ENCODE measurements at regions not wholly inside any gene's neighbourhood (a gene's known extent, or its start where the extent isn't known, plus 50 kb on each side); places are given as distances from the start of the nearest gene placed in this dataset.

DNA sequence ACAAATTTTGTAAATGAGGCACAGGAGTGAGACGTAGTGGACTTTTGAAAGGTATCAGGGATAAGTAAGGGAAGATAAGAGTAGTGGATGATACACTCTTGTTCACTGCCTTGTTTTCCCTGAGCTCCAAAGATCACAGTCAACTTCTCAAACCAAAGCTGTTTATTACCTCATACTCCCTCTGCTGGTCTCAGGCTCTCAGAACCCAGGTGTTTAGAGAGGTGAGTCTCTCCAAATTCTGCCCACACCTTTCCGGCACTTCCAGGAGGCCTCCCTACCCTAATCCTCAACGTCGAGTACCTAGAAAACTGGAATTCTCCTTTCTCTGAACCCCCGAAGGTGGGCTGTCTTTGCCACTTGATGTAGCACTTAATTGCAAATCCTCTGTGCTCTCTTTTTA lies 621.1 kb downstream of the BCL11A start:
- H3K27ac ChIP-seq (ENCODE audit: low read depth) = no peak overlapping the region
- DNase-seq (ENCODE audit: extremely low spot score) = no peak
- H3K36me3 ChIP-seq (ENCODE audit: insufficient read depth) = no peaks in the 10 kb centered on the region
- WGBS = 85% methylated on average over 5 of the region's 5 CpGs
- no peaks in the 10 kb centered on the region for H3K4me1 ChIP-seq (ENCODE audit: insufficient read depth)
- H3K4me3 ChIP-seq (ENCODE audit: low read depth, low read length) = no peak overlapping the region

DNA sequence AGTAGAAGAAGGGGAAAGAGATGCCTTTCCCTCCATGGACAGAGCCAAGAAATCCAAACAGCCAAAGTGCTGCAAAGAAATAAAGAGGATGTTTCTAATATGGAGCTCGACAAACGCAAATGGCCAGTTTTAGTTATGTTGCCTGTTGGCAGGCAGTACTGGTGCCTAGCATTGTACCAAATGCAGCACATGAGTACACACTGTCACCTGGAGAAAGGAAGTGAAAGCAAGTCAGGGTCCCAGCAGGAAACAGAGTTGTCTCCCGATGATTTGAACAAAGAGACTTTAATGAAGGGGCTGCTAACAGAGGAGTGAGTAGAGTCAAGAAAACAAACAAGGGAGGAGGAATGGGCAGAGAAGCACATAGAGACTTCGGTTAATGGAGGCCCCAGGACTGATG lies 623.0 kb downstream of the BCL11A start:
- no peak overlapping the region for H3K27ac ChIP-seq (ENCODE audit: low read depth)
- H3K36me3 ChIP-seq (ENCODE audit: insufficient read depth) = no peaks in the 10 kb centered on the region
- no peak overlapping the region for H3K4me3 ChIP-seq (ENCODE audit: low read depth, low read length)
- no peak for DNase-seq (ENCODE audit: extremely low spot score)
- WGBS = 78% methylated on average over 4 of the region's 4 CpGs
- no peaks in the 10 kb centered on the region for H3K4me1 ChIP-seq (ENCODE audit: insufficient read depth)

DNA sequence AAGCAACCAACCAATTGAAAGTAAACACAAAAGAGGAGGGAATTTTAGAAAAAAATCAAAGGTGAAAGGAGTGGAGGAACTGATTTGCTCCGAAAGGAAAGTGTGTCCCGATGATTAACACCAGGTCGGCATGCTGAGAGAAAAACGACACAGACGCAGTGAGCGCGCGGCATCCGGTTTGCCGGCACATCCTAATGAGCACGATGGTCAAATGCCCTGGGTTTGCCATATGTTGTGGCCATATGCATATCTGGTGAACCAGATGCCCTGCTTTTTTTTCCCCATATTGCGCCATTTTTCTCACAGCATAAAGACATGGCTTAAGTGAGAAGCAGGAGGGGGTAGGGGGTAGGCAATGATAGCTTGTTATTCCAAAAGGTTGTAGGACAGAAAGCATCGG lies 626.7 kb downstream of the BCL11A start:
- Histone ChIP-seq H3K4me3 (ENCODE audit: low read depth, low read length) (no peak overlapping the region), H3K27ac (ENCODE audit: low read depth) (no peak overlapping the region), H3K36me3 (ENCODE audit: insufficient read depth) (no peaks in the 10 kb centered on the region), H3K4me1 (ENCODE audit: insufficient read depth) (no peaks in the 10 kb centered on the region)
- WGBS = 97% methylated on average over 13 of the region's 13 CpGs
- no peak for DNase-seq (ENCODE audit: extremely low spot score)

DNA sequence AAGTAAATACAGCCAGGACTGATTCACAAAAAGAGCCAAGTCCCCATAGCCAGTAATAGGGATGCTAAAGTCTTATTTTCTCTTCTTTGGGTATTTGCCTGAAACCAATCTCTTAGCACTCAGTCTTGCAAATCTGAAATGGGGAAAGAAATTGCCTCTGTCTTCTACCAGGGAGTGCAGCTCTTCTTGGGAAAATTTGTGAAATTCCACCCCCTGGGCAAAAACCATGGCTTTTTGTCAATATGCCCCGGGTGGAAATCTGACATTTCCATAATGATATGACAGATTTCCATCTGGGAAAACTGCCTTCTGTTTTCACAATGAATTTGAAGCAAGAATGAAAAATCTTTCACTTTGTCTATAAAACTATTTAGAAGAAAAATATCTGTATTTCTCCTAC lies 628.1 kb downstream of the BCL11A start:
- H3K36me3 ChIP-seq (ENCODE audit: insufficient read depth) = no peaks in the 10 kb centered on the region
- 79% methylated on average over 1 of the region's 1 CpG for WGBS
- no peak overlapping the region for H3K27ac ChIP-seq (ENCODE audit: low read depth)
- DNase-seq (ENCODE audit: extremely low spot score) = no peak
- no peaks in the 10 kb centered on the region for H3K4me1 ChIP-seq (ENCODE audit: insufficient read depth)
- no peak overlapping the region for H3K4me3 ChIP-seq (ENCODE audit: low read depth, low read length)

DNA sequence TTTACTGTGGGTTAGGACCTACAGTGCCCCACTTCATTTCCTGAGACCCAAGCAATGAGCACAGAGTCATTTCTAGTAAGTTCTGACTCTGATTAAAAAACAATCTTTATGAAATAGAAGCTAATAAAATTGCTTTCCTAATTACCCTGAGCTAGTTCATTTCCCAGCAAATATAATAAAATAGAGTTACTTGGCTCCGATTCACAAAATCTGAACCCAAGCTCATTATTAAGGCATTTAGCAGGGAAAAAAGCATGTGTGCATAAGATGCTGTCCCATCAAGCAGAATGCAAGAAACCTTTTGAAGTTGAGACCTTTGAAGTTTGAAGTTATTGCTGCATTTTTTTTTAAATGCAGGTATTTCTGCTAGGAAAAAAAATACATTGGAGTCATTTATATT lies 629.1 kb downstream of the BCL11A start:
- Histone ChIP-seq H3K36me3 (ENCODE audit: insufficient read depth) (no peaks in the 10 kb centered on the region), H3K27ac (ENCODE audit: low read depth) (no peak overlapping the region), H3K4me3 (ENCODE audit: low read depth, low read length) (no peak overlapping the region), H3K4me1 (ENCODE audit: insufficient read depth) (no peaks in the 10 kb centered on the region)
- DNase-seq (ENCODE audit: extremely low spot score) = no peak
- 85% methylated on average over 1 of the region's 1 CpG for WGBS

DNA sequence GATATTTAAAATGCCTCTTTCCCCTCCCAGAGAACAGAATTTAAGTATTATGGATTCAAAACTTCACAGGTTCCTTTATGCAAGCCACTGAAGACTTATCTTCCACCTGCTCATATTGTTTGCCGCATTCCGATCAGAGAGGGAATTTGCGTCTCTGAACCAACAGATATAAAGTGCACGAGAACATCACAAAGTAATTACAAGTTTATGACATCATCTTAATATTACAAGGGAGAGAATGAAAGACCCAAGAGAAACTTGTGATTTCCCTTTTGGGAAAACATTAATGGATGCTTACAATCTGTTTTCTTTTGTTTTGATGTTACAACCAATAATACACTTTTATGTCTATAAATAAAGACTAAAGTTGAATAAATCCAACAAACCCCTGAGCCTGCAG lies 631.0 kb downstream of the BCL11A start:
- H3K27ac ChIP-seq (ENCODE audit: low read depth) = no peak overlapping the region
- H3K4me3 ChIP-seq (ENCODE audit: low read depth, low read length) = no peak overlapping the region
- no peaks in the 10 kb centered on the region for H3K36me3 ChIP-seq (ENCODE audit: insufficient read depth)
- no peaks in the 10 kb centered on the region for H3K4me1 ChIP-seq (ENCODE audit: insufficient read depth)
- WGBS = 88% methylated on average over 4 of the region's 4 CpGs
- no peak for DNase-seq (ENCODE audit: extremely low spot score)

DNA sequence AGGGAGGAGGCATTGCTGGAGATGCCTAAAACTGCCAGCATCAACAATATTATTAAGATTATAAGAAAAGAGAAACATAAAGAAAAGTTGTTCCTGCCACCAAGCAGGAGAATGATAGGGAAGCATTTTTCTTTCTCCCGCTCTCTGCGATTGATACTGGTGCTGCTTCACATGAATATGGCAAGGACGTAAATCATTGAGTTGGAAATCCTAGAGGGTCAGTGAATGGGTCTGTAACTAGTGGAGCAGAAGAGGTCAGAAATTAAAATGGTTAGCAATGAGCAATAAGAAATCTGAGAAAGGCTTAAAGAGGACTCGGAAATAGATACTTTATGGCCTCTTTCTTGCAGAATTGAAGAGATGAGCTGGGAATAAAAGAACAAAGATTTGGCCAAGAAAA lies 631.7 kb downstream of the BCL11A start:
- 87% methylated on average over 4 of the region's 4 CpGs for WGBS

DNA sequence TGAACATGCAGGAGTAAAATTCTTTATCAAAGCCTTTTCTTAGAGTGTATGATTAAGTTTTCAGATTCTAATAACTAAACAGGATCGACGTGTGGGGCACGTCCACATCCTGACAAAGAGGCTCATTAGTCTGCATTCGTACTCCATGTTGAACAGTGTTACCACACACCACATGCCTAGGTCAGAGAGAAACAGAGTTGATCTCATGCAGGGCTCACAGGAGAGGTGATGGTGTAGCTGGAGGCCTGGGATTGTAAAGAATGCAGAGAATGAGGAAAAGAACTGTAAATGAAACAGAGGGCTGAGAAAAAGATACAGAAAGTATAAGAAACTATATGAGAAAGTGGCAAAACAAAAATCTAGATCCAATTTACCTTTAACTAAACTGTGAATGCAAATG lies 632.5 kb downstream of the BCL11A start:
- 73% methylated on average over 4 of the region's 4 CpGs for WGBS
- Histone ChIP-seq H3K4me1 (ENCODE audit: insufficient read depth) (no peaks in the 10 kb centered on the region), H3K36me3 (ENCODE audit: insufficient read depth) (no peaks in the 10 kb centered on the region), H3K27ac (ENCODE audit: low read depth) (no peak overlapping the region), H3K4me3 (ENCODE audit: low read depth, low read length) (no peak overlapping the region)
- no peak for DNase-seq (ENCODE audit: extremely low spot score)

More for the DNA sequence above, 631.7 kb downstream of the BCL11A start:
- Histone ChIP-seq H3K4me1 (ENCODE audit: insufficient read depth) (no peaks in the 10 kb centered on the region), H3K36me3 (ENCODE audit: insufficient read depth) (no peaks in the 10 kb centered on the region), H3K4me3 (ENCODE audit: low read depth, low read length) (no peak overlapping the region), H3K27ac (ENCODE audit: low read depth) (no peak overlapping the region)
- DNase-seq (ENCODE audit: extremely low spot score) = no peak

DNA sequence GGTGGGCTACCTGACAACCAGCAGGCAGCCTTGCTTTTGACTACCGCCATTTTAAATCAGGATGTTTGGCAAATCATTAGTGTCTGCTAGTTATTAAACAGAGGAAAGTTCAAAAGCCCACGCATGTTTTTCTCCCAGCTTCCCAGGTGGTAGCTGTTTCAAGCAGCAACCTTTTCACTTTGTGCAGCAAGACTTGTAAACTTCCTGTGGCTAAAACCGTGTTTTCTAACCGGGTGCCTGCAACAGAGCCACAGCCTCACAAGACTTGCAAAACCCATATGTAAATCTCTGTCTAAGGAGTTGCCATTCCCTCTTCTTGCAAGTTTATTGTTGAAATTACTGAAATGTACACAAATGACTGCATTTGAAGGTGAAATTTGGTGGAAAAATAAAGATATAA lies 633.1 kb downstream of the BCL11A start:
- WGBS = 66% methylated on average over 4 of the region's 4 CpGs
- H3K36me3 ChIP-seq (ENCODE audit: insufficient read depth) = no peaks in the 10 kb centered on the region

DNA sequence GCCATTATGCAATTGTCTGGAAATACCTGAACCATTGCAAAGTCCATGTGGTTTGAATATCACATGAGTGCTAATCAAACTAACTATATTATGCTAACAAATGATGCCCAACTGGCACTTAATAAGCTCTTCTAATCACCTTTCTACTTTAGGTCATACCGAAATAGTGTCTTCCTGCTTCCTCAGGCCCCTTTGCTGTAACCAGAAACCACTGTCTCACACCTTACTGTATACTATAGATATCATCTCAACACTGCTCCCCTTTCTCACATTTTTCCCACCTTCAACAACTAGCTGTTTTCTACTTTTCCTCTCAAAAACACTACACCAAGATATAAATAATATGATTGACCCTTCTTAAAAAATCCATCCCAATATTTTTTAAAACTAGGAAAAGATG lies 633.9 kb downstream of the BCL11A start:
- no peaks in the 10 kb centered on the region for H3K36me3 ChIP-seq (ENCODE audit: insufficient read depth)
- H3K27ac ChIP-seq (ENCODE audit: low read depth) = no peak overlapping the region
- no peak for DNase-seq (ENCODE audit: extremely low spot score)
- no peaks in the 10 kb centered on the region for H3K4me1 ChIP-seq (ENCODE audit: insufficient read depth)
- H3K4me3 ChIP-seq (ENCODE audit: low read depth, low read length) = no peak overlapping the region
- WGBS = 88% methylated on average over 1 of the region's 1 CpG

More for the DNA sequence above, 633.1 kb downstream of the BCL11A start:
- Histone ChIP-seq H3K4me1 (ENCODE audit: insufficient read depth) (no peaks in the 10 kb centered on the region), H3K27ac (ENCODE audit: low read depth) (no peak overlapping the region), H3K4me3 (ENCODE audit: low read depth, low read length) (no peak overlapping the region)
- DNase-seq (ENCODE audit: extremely low spot score) = no peak

DNA sequence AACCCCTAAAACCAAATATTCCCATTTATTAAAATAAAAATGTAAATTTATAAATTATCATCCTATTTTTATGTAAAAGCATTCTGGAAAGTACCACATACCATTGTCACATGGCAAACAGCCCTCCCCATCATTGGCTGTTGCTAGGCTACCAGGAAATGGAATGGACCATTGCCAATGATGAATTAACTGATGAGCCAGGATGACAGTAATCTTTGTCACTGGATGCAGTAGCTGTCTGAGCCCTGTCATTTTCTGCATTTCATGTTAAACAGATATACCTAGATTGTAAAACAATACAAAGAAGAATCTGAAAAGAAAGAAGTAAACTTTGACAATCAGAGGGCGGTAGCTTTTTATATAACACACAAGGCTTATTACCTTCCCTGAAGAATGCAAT lies 641.4 kb downstream of the BCL11A start:
- DNase-seq (ENCODE audit: extremely low spot score) = no peak
- 0% methylated on average over 1 of the region's 1 CpG for WGBS
- H3K4me1 ChIP-seq (ENCODE audit: insufficient read depth) = no peaks in the 10 kb centered on the region
- no peak overlapping the region for H3K27ac ChIP-seq (ENCODE audit: low read depth)
- H3K4me3 ChIP-seq (ENCODE audit: low read depth, low read length) = no peak overlapping the region
- H3K36me3 ChIP-seq (ENCODE audit: insufficient read depth) = no peaks in the 10 kb centered on the region

DNA sequence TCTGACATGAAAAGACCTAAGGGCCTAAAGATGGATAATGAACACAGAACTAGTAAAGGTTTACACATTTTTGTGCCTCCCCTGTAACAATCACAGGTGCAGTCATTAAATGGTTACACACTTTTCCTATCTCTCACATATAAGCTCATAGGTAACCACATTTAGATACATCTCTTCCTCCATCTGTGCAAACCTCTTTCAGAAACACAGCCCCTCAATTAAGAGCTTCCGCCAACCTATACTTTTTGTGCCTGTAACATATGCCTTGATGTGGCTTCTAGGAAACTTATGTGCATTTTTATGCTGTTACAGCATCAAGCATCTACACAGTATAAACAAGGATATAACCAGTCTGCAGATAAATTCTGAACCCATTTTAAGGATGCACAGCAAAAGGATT lies 643.3 kb downstream of the BCL11A start:
- Histone ChIP-seq H3K27ac (ENCODE audit: low read depth) (no peak overlapping the region), H3K4me3 (ENCODE audit: low read depth, low read length) (no peak overlapping the region), H3K36me3 (ENCODE audit: insufficient read depth) (no peaks in the 10 kb centered on the region), H3K4me1 (ENCODE audit: insufficient read depth) (no peaks in the 10 kb centered on the region)
- DNase-seq (ENCODE audit: extremely low spot score) = no peak
- 93% methylated on average over 1 of the region's 1 CpG for WGBS

DNA sequence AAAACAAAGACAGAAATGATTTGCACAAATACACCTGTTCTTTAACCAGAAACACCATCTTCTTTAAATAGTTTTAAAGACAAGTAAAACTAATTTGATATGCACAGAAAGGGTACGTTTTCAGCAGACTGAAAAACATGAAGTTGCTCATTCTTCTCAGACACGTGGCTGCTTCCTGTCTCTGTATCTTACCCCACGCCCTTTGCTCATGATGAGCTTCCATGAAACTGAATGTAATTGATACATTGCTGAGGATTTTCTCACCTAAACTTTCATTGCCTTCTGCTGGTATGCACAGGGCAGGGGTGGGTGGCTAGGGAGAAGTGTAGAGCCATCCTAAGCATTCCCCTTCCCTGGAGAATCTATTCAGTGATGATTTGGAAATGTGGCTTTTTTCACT lies 644.3 kb downstream of the BCL11A start:
- no peaks in the 10 kb centered on the region for H3K36me3 ChIP-seq (ENCODE audit: insufficient read depth)
- no peaks in the 10 kb centered on the region for H3K4me1 ChIP-seq (ENCODE audit: insufficient read depth)
- WGBS = 56% methylated on average over 3 of the region's 3 CpGs
- no peak overlapping the region for H3K4me3 ChIP-seq (ENCODE audit: low read depth, low read length)
- DNase-seq (ENCODE audit: extremely low spot score) = no peak
- H3K27ac ChIP-seq (ENCODE audit: low read depth) = no peak overlapping the region

DNA sequence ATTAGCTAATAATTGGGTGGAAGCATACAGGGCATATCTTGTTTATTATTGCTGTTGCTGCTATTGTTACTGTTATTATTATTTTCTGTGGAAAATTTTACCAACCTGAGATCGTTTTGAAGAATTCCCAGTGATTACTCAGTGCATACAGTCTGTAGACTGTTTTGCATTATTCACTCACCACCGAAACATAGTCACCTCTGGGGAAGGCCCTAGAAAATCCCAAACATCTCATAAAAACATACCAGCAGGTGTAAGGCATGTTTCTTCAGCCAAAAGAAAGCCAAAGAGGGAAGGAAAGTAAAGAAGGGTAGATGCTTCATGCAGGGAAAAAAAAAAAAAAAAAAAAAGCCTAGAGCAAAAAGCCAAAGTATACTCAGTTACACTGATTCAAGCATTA lies 647.7 kb downstream of the BCL11A start:
- Histone ChIP-seq H3K36me3 (ENCODE audit: insufficient read depth) (no peaks in the 10 kb centered on the region), H3K27ac (ENCODE audit: low read depth) (no peak overlapping the region), H3K4me3 (ENCODE audit: low read depth, low read length) (no peak overlapping the region), H3K4me1 (ENCODE audit: insufficient read depth) (no peaks in the 10 kb centered on the region)
- no peak for DNase-seq (ENCODE audit: extremely low spot score)
- 75% methylated on average over 2 of the region's 2 CpGs for WGBS

DNA sequence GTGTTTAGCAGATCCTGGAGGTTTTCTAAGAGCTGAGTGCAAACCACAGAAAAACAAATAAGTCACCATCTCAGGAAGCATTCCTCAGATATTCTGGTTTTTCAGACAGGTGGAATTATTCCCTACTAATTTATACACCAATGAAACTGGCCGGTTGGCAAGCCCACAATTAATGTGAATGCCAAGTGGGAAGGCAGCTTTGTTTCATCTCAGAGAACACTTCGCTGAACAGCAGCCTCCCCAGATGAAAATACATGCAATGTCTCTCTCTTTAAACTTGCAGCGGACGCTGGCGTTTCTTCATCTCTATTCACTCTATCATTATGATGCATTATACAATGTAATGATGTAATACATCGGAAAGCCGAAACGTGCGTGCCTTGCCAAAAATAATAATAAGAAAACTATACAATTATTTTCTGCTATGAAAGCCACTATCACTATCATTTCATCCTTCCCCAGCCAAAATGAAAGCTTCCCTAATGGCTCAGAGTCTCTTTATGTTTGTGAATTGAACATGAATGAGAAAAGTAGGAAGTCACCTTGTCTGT lies 649.4 kb downstream of the BCL11A start:
- H3K4me3 ChIP-seq (ENCODE audit: low read depth, low read length) = no peak overlapping the region
- WGBS = 68% methylated on average over 9 of the region's 9 CpGs

More for the DNA sequence above, 649.4 kb downstream of the BCL11A start:
- no peaks in the 10 kb centered on the region for H3K36me3 ChIP-seq (ENCODE audit: insufficient read depth)
- no peak overlapping the region for H3K27ac ChIP-seq (ENCODE audit: low read depth)
- H3K4me1 ChIP-seq (ENCODE audit: insufficient read depth) = no peaks in the 10 kb centered on the region
- DNase-seq (ENCODE audit: extremely low spot score) = no peak
